ENCODE measurements at regions not wholly inside any gene's neighbourhood (a gene's known extent, or its start where the extent isn't known, plus 50 kb on each side); places are given as distances from the start of the nearest gene placed in this dataset.

- TF ChIP-seq CTCF (conservative IDR thresholded peaks at IDR 0.05 in 1 of 2, IDR thresholded peaks at IDR 0.05 in 1 of 2; ENCODE audit: extremely low read depth in 1 of 2, insufficient read depth in 1 of 2, low read depth in 1 of 2, low read length in 2 of 2), result no peak
- TF ChIP-seq EZH2 (IDR thresholded peaks at IDR 0.05; ENCODE audit: borderline replicate concordance, low read length), result no peak
These were observed 188.7 kb upstream of the GLI2 start for GRCh38 chr2:120546865-120547390.
